ENCODE measurements at regions not wholly inside any gene's neighbourhood (a gene's known extent, or its start where the extent isn't known, plus 50 kb on each side); places are given as distances from the start of the nearest gene placed in this dataset.
"Not testable (repeated sequence)": the region's sequence is repeated elsewhere in the genome, so short reads cannot be mapped to it uniquely, and the experiment has no call there.

DNA sequence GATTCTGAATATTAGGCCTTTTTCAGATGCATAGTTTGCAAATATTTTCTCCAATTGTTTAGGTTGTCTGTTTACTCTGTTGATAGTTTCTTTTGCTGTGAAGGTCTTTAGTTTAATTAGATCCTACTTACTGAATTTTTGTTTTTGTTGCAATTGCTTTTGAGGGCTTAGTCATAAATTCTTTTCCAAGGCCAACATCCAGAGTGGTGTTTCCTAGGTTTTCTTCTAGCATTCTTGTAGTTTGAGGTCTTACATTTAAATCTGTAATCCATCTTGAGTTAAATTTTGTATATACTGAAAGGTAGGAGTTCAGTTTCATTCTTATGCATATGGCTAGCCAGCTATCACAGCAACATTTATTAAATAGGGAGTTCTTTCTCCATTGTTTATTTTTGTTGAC lies 404.8 kb downstream of the LNPK start:
- Mint-ChIP-seq H3K27ac (no peak overlapping the region), H3K4me1 (ENCODE audit: low read depth in 2 of 2) (no peaks in the 10 kb centered on the region), H3K27me3 (peaks cover 6 to 11% of the 10 kb centered on the region in 2 donors), H3K36me3 (ENCODE audit: insufficient read depth) (no peaks in the 10 kb centered on the region), H3K9me3 (no peaks in the 10 kb centered on the region), H3K4me3 (no peak overlapping the region)
- DNase-seq (no peak), ATAC-seq (replicated peaks) (no peak)

DNA sequence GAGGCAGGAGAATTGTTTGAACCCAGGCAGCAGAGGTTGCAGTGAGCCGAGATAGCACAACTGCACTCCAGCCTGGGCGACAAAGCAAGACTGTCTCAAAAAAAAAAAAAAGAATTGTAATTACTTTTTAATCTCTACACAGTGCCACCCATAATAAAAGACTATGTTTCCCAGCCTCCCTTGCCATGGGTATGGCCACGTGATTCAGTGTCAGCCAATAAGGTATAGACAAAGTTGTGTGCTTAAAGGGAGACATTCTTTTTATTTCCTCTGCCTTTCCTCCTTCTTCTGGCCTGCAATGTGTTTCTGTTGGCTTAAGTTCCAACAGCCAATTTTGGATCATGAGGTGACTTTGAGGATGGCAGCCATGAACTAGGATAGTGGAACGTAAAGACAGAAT lies 406.9 kb downstream of the LNPK start:
- no peak for DNase-seq
- peaks cover 6 to 11% of the 10 kb centered on the region in 2 donors for H3K27me3 Mint-ChIP-seq
- ATAC-seq (replicated peaks) = no peak
- no peak overlapping the region for H3K4me3 Mint-ChIP-seq
- no peaks in the 10 kb centered on the region for H3K36me3 Mint-ChIP-seq (ENCODE audit: insufficient read depth)
- no peaks in the 10 kb centered on the region for H3K4me1 Mint-ChIP-seq (ENCODE audit: low read depth in 2 of 2)
- H3K9me3 Mint-ChIP-seq = no peaks in the 10 kb centered on the region
- H3K27ac Mint-ChIP-seq = no peak overlapping the region

DNA sequence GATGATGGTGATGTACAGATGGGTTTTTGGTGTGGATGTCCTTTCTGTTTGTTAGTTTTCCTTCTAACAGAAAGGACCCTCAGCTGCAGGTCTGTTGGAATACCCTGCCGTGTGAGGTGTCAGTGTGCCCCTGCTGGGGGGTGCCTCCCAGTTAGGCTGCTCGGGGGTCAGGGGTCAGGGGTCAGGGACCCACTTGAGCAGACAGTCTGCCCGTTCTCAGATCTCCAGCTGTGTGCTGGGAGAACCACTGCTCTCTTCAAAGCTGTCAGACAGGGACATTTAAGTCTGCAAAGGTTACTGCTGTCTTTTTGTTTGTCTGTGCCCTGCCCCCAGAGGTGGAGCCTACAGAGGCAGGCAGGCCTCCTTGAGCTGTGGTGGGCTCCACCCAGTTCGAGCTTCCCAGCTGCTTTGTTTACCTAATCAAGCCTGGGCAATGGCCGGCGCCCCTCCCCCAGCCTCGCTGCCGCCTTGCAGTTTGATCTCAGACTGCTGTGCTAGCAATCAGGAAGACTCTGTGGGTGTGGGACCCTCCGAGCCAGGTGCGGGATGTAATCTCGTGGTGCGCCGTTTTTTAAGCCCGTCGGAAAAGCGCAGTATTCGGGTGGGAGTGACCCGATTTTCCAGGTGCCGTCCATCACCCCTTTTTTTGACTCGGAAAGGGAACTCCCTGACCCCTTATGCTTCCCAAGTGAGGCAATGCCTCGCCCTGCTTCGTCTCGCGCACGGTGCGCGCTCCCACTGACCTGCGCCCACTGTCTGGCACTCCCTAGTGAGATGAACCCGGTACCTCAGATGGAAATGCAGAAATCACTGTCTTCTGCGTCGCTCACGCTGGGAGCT lies 408.2 kb downstream of the LNPK start:
- H3K27me3 Mint-ChIP-seq; ATAC-seq (replicated peaks): not testable (repeated sequence)

DNA sequence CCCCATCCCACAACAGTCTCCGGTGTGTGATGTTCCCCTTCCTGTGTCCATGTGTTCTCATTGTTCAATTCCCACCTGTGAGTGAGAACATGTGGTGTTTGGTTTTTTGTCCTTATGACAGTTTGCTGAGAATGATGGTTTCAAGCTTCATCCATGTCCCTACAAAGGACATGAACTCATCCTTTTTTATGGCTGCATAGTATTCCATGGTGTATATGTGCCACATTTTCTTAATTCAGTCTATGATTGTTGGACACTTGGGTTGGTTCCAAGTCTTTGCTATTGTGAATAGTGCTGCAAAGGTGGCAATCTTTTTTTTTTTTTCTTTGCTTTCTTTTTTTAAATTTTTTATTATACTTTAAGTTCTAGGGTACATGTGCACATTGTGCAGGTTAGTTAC lies 406.7 kb upstream of the ATP5MC3 start:
- not testable (repeated sequence) for H3K4me1 Mint-ChIP-seq (ENCODE audit: low read depth in 2 of 2); H3K27ac Mint-ChIP-seq; H3K36me3 Mint-ChIP-seq (ENCODE audit: insufficient read depth); H3K9me3 Mint-ChIP-seq; ATAC-seq (replicated peaks); H3K27me3 Mint-ChIP-seq; H3K4me3 Mint-ChIP-seq; DNase-seq

More for the DNA sequence above, 408.2 kb downstream of the LNPK start:
- not testable (repeated sequence) for H3K4me3 Mint-ChIP-seq; DNase-seq; H3K4me1 Mint-ChIP-seq (ENCODE audit: low read depth in 2 of 2); H3K36me3 Mint-ChIP-seq (ENCODE audit: insufficient read depth); H3K9me3 Mint-ChIP-seq; H3K27ac Mint-ChIP-seq

DNA sequence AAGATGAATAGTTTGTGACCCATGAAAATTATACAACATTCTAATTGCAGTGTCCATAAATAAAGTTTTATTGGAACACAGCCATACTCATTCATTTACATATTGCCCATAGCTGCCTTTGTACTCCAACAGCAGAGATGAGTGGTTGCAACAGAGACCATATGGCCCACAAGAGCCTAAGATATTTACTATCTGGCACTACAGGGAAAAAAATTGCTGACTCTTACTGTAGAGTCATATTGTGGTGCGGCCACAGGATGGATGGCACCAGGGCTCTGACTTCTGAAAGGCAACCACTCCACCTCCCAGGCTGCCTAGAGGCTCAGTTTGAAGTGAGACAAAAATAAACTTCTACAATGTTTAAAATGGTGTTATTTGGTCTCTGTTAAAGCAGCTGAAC lies 404.0 kb upstream of the ATP5MC3 start:
- no peak overlapping the region for H3K4me3 Mint-ChIP-seq
- no peaks in the 10 kb centered on the region for H3K36me3 Mint-ChIP-seq (ENCODE audit: insufficient read depth)
- H3K4me1 Mint-ChIP-seq (ENCODE audit: low read depth in 2 of 2) = no peaks in the 10 kb centered on the region
- peaks cover under 1 to 6% of the 10 kb centered on the region in 2 donors for H3K27me3 Mint-ChIP-seq
- H3K9me3 Mint-ChIP-seq = no peaks in the 10 kb centered on the region
- DNase-seq (no peak), ATAC-seq (replicated peaks) (no peak)
- no peak overlapping the region for H3K27ac Mint-ChIP-seq

DNA sequence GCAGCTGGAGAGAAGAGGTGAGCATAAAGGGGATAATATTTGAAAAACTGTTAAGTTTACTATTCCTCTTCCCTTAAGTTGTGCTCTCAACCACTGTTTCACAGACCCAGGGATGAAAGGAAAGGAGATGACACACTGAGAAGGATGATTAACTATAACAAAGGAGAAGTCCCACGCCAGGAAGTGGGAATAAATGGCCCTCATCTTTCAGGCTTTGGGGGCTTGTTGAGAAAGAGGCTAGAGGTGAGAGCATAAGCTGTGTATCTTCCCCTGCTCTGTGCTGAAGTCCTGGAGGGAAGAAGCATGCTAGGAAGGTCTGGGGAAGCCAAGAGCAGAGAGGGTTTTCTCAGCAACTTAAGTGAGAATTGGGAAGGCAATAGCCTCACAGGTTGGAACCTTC lies 399.1 kb upstream of the ATP5MC3 start:
- H3K27ac Mint-ChIP-seq = no peak overlapping the region
- H3K4me3 Mint-ChIP-seq = no peak overlapping the region
- H3K9me3 Mint-ChIP-seq = no peaks in the 10 kb centered on the region
- H3K27me3 Mint-ChIP-seq = peaks cover 12 to 28% of the 10 kb centered on the region in 2 donors
- DNase-seq = no peak
- H3K4me1 Mint-ChIP-seq (ENCODE audit: low read depth in 2 of 2) = peaks cover 3 to 8% of the 10 kb centered on the region in 2 donors
- no peaks in the 10 kb centered on the region for H3K36me3 Mint-ChIP-seq (ENCODE audit: insufficient read depth)
- ATAC-seq (replicated peaks) = no peak

DNA sequence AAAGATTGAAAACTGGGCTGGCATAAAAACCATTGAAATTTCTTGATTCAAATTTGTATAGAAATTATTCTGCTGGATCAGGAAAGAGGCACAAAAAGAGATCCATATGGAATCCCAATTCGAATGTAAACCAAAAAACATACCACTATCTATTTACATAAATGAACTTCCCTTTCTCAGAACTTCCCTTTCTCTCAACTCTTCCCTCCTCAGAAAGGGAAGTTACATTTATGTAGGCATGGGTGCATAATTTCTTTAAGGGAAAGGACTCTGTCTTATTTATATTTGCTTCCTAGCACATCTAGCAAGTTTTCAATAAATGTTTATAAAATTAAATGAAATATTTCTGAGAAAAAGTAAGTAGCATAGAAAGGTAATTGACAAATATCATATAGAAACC lies 398.1 kb upstream of the ATP5MC3 start:
- Mint-ChIP-seq H3K4me3 (no peak overlapping the region), H3K27me3 (peaks cover 12 to 28% of the 10 kb centered on the region in 2 donors), H3K4me1 (ENCODE audit: low read depth in 2 of 2) (peaks cover 8 to 12% of the 10 kb centered on the region in 2 donors), H3K36me3 (ENCODE audit: insufficient read depth) (no peaks in the 10 kb centered on the region), H3K9me3 (no peaks in the 10 kb centered on the region), H3K27ac (no peak overlapping the region)
- ATAC-seq (replicated peaks) (no peak), DNase-seq (no peak)

DNA sequence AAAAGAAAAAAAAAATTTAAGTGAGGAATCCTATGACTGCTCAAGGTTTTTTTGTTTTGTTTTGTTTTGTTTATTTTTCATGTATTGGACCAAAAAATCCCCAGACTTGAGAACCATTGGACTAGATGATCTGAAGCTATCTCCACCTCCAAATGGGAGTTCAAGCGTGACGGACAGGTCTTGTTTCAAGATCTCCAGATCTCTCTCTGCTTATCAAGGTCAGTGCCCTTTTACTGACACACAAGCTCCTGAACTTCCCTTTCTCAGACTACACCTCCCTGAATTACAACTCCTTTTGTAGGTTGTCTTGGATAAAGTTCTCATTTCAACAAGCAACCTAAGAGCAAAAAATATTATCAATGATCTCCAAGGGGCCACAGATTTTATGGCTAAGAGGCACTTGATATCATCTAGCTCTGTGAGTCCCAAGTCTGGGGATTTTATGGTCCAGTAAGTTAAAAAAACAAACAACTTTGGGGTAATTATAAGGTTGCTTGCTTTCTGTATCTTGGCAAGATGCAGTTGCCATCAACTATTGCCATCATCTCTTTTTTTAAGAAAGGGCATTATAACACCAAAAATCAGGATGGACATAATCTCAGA lies 396.0 kb upstream of the ATP5MC3 start:
- DNase-seq (no peak), ATAC-seq (replicated peaks) (no peak)
- Mint-ChIP-seq H3K9me3 (no peaks in the 10 kb centered on the region), H3K4me3 (no peak overlapping the region), H3K27ac (no peak overlapping the region), H3K36me3 (ENCODE audit: insufficient read depth) (no peaks in the 10 kb centered on the region), H3K4me1 (ENCODE audit: low read depth in 2 of 2) (peaks cover 8 to 12% of the 10 kb centered on the region in 2 donors), H3K27me3 (peaks cover 12 to 28% of the 10 kb centered on the region in 2 donors)

DNA sequence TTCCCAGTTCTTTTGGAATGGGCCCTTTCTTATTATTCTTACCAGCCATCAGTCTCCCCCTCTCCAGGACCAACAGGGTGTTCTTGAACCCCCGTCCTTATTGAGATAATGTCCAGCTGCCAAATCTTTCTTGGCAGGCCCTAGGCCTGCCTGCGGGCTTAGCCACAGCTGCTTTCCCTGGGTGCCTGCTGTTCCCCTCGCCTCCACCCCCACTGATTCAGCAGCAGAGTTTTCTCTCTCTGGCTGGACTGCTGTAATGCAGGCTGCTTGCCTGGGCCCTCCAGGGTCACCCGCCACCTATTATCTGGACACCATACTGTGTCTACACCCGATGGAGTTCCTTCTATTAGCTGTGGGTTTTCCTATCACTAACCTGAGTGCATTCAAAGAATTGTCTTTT lies 395.4 kb upstream of the ATP5MC3 start:
- ATAC-seq (replicated peaks) = no peak
- Mint-ChIP-seq H3K36me3 (ENCODE audit: insufficient read depth) (no peaks in the 10 kb centered on the region), H3K27me3 (peaks cover 12 to 28% of the 10 kb centered on the region in 2 donors), H3K4me3 (no peak overlapping the region), H3K4me1 (ENCODE audit: low read depth in 2 of 2) (peaks cover 8 to 12% of the 10 kb centered on the region in 2 donors), H3K27ac (no peak overlapping the region), H3K9me3 (no peaks in the 10 kb centered on the region)
- no peak for DNase-seq

DNA sequence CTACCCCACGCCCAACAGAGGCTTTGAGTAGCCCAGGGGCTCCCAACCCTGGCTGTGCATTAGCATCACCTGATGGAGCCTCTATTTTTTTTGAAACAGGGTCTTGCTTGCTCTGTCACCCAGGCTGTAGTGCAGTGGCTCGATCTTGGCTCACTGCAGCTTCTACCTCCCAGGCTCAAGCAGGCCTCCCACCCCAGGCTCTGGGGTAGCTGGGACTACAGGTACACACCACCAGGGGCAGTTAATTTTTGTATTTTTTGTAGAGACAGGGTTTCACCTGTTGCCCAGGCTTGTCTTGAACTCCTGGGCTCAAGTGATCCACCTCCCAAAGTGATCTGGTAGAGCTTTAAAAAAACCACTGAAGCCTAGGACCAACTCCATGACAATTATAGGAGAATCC lies 394.8 kb upstream of the ATP5MC3 start:
- ATAC-seq (replicated peaks) = no peak
- no peaks in the 10 kb centered on the region for H3K9me3 Mint-ChIP-seq
- H3K4me1 Mint-ChIP-seq (ENCODE audit: low read depth in 2 of 2) = peaks cover 8 to 12% of the 10 kb centered on the region in 2 donors
- DNase-seq = no peak
- no peaks in the 10 kb centered on the region for H3K36me3 Mint-ChIP-seq (ENCODE audit: insufficient read depth)
- peaks cover 12 to 28% of the 10 kb centered on the region in 2 donors for H3K27me3 Mint-ChIP-seq
- H3K4me3 Mint-ChIP-seq = peak overlapping the region in 1 of 2 donors; percentile 58
- H3K27ac Mint-ChIP-seq = peak overlapping the region in 1 of 2 donors; percentile 74

DNA sequence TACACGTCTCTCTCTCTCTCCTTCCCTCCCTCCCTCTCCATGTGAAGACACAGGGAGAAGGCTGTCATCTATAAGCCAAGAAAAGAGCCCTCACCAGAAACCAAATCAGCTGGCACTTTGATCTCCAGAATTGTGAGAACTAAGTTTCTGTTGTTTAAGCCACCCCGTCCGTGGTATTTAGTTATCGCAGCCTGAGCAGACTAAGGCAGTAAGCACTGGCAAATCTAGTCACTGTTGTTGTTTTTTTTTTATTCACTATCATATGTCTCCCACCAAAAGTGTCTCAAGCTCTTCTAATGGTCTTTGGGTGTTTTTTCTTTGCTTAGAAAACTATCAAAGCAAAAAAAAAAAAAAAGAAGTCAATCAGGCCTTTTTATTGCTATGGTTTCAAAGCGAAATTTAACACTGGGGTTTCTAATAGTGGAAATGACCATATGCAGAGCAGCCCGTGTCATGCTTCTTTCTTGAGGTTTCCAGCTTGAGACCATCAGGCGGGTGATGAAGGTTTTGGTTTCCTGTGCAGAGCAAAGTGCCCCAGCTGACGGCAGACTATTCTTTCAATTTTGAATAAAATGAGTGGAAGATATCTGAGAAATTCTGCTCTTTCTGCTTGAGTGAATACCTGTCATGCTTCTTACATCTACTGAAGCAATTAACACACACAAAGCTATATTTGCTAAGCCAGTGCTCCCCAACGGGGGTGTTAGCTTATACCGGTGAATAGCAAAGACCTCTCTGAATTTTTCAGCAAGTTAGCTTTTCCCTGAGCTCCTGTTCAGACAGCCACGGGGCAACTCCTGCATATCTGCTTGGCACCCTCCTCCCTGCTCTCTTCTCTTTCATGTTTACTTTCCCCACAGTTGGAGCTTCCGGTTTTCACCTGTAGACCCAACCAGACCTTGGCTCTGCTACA lies 394.1 kb upstream of the ATP5MC3 start:
- H3K36me3 Mint-ChIP-seq (ENCODE audit: insufficient read depth) = no peaks in the 10 kb centered on the region
- DNase-seq (peak; percentile 3 to 21 (median 11)), ATAC-seq (replicated peaks) (peak; percentile 94)
- peaks cover 12 to 24% of the 10 kb centered on the region in 2 donors for H3K27me3 Mint-ChIP-seq
- H3K4me3 Mint-ChIP-seq = peak overlapping the region; percentile 11 to 58
- H3K9me3 Mint-ChIP-seq = no peaks in the 10 kb centered on the region
- H3K27ac Mint-ChIP-seq = peak overlapping the region; percentile 74 to 81
- H3K4me1 Mint-ChIP-seq (ENCODE audit: low read depth in 2 of 2) = peaks cover 8 to 12% of the 10 kb centered on the region in 2 donors

DNA sequence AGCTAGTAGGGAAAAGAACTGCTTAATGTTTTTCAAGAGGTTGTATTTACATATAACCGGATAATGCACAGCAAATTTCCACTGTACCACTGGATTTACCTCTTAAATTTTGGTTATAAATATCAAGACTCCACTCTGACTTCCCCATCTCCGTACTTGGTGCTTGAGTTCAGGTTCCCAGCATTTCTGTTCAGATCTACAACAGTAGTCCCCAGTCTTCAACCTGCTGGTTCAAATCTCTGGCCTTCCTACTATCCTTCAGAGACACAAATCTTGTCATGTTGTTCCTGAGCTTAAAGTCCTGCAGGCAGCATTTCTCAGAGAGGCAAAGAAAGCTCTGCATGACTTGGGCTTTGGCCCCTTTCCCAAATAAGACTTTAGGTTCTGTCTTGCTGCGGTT lies 392.6 kb upstream of the ATP5MC3 start:
- H3K27ac Mint-ChIP-seq = no peak overlapping the region
- no peak for DNase-seq
- H3K9me3 Mint-ChIP-seq = no peaks in the 10 kb centered on the region
- no peak for ATAC-seq (replicated peaks)
- H3K27me3 Mint-ChIP-seq = peaks cover 4 to 12% of the 10 kb centered on the region in 2 donors
- no peaks in the 10 kb centered on the region for H3K36me3 Mint-ChIP-seq (ENCODE audit: insufficient read depth)
- H3K4me3 Mint-ChIP-seq = no peak overlapping the region
- peaks cover 8 to 12% of the 10 kb centered on the region in 2 donors for H3K4me1 Mint-ChIP-seq (ENCODE audit: low read depth in 2 of 2)

DNA sequence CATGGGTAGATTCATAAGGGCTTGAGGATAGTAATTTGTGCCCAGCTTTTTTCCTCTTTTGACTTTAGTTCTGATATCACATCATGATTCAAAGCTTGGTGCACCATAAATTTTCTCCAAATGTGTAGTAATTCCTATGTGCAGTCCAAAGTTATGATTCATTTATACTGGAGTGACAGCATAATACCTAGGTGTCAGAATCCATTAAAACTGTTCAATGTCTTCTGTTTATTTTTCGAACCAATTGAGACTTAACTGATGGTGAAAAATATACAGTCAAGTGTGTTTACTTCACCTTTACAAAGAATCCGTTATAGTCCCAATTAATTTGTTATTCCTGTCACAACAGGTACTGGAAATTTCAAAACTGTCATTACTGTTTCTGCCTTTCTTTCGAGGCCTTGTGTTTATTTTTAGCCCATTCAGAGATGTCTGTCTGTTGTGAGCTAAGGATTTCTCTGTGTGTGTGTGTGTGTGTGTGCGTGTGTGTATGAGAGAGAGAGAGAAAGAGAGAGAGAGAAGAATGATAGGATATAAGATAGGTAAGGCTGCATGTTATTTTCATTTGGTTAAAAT lies 389.7 kb upstream of the ATP5MC3 start:
- DNase-seq = no peak
- no peak overlapping the region for H3K27ac Mint-ChIP-seq
- H3K4me3 Mint-ChIP-seq = no peak overlapping the region
- ATAC-seq (replicated peaks) = no peak
- H3K36me3 Mint-ChIP-seq (ENCODE audit: insufficient read depth) = no peaks in the 10 kb centered on the region
- H3K27me3 Mint-ChIP-seq = no peaks in the 10 kb centered on the region
- H3K9me3 Mint-ChIP-seq = no peaks in the 10 kb centered on the region
- H3K4me1 Mint-ChIP-seq (ENCODE audit: low read depth in 2 of 2) = peaks cover 9 to 10% of the 10 kb centered on the region in 2 donors

Data from effector memory CD8-positive, alpha-beta T cell (primary cell).